HCT116 (cell line): ENCODE measurements at regions not wholly inside any gene's neighbourhood (a gene's known extent, or its start where the extent isn't known, plus 50 kb on each side); places are given as distances from the start of the nearest gene placed in this dataset.

Source experiments
- EZH2phosphoT487 ChIP-seq: fragments of 200-600 bp; IDR thresholded peaks from 2 replicates; pipeline ENCODE4 v1.6.1; 2018; ENCODE audit warnings: antibody characterized with exemption, borderline replicate concordance
- POLR2A ChIP-seq: IDR thresholded peaks from 2 replicates; pipeline ENCODE4 v1.7.0; 2011; ENCODE audit warnings: borderline replicate concordance; ENCODE audit not compliant: insufficient read depth, insufficient read length; ENCODE audit errors: extremely low read depth
- POLR2AphosphoS5 ChIP-seq: IDR thresholded peaks from 2 replicates; pipeline ENCODE4 v1.6.1; 2011; ENCODE audit warnings: mild to moderate bottlenecking, low read depth, low read length, moderate library complexity
- RAD21 ChIP-seq: IDR thresholded peaks from 2 replicates; pipeline ENCODE4 v1.6.1; 2012; ENCODE audit warnings: low read depth, mild to moderate bottlenecking
- SIN3A ChIP-seq: IDR thresholded peaks from 2 replicates; pipeline ENCODE4 v1.6.1; 2012; ENCODE audit warnings: low read depth
- SP1 ChIP-seq: IDR thresholded peaks from 2 replicates; pipeline ENCODE4 v1.6.1; 2012; ENCODE audit warnings: low read depth
- SRF ChIP-seq: IDR thresholded peaks from 2 replicates; pipeline ENCODE4 v1.6.1; 2012; ENCODE audit warnings: low read depth
- YY1 ChIP-seq: IDR thresholded peaks from 2 replicates; pipeline ENCODE4 v1.6.1; 2011; ENCODE audit warnings: low read length, low read depth, moderate library complexity, mild to moderate bottlenecking; ENCODE audit not compliant: insufficient replicate concordance; ENCODE audit errors: extremely low read depth
- TF ChIP-seq, protein P1 (sequence below), 3 experiments: fragments of 200-600 bp in 1 of 3; sonication (generic) in 1 of 3; IDR thresholded peaks in 2 of 3; conservative IDR thresholded peaks in 1 of 3; 2 replicates each; pipeline ENCODE4 v1.5.1; 2012 to 2017; ENCODE audit warnings: low read depth in 2 of 3, low read length in 2 of 3, antibody characterized with exemption in 1 of 3, borderline replicate concordance in 1 of 3, control low read depth in 1 of 3, mild to moderate bottlenecking in 1 of 3, mixed read lengths in 1 of 3, mixed run types in 1 of 3, moderate library complexity in 1 of 3; ENCODE audit not compliant: insufficient read depth in 1 of 3
- TF ChIP-seq, protein P2 (sequence below): IDR thresholded peaks from 2 replicates; pipeline ENCODE4 v1.6.1; 2012
- TF ChIP-seq, protein P3 (sequence below): IDR thresholded peaks from 2 replicates; pipeline ENCODE4 v1.6.1; 2011; ENCODE audit warnings: mild to moderate bottlenecking, low read length, moderate library complexity; ENCODE audit not compliant: insufficient replicate concordance; ENCODE audit errors: extremely low read depth
- TF ChIP-seq, protein P4 (sequence below): IDR thresholded peaks from 2 replicates; pipeline ENCODE4 v1.6.1; 2012

DNA sequence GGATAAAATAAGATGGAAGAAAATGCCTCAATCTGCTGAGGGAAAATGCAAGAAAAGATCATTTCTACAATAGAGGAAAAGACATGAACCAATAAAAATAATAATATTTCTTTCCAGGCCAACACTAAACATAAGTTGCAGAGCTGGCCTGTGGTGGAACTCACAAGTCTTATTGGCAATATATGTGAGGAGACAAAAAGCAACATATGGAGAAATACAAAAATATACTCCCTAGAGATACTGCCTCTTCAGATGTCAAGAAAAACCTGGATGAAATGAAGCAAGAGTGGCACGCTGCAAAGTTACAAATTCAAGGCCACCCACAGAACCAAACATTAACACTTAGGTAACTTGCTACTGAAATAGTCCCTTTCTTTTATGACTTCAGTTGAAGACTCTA lies 264.9 kb upstream of the FMN2 start:
- TF ChIP-seq, protein P1, sequence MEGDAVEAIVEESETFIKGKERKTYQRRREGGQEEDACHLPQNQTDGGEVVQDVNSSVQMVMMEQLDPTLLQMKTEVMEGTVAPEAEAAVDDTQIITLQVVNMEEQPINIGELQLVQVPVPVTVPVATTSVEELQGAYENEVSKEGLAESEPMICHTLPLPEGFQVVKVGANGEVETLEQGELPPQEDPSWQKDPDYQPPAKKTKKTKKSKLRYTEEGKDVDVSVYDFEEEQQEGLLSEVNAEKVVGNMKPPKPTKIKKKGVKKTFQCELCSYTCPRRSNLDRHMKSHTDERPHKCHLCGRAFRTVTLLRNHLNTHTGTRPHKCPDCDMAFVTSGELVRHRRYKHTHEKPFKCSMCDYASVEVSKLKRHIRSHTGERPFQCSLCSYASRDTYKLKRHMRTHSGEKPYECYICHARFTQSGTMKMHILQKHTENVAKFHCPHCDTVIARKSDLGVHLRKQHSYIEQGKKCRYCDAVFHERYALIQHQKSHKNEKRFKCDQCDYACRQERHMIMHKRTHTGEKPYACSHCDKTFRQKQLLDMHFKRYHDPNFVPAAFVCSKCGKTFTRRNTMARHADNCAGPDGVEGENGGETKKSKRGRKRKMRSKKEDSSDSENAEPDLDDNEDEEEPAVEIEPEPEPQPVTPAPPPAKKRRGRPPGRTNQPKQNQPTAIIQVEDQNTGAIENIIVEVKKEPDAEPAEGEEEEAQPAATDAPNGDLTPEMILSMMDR (IDR thresholded peaks at IDR 0.05 in 2 of 3, conservative IDR thresholded peaks at IDR 0.05 in 1 of 3; ENCODE audit: borderline replicate concordance in 1 of 3, insufficient read depth in 1 of 3, low read depth in 2 of 3, low read length in 2 of 3) = no peak
- TF ChIP-seq POLR2A = no peak
- no peak for TF ChIP-seq SRF
- no peak for TF ChIP-seq YY1
- TF ChIP-seq EZH2phosphoT487 = no peak
- TF ChIP-seq, protein P2, sequence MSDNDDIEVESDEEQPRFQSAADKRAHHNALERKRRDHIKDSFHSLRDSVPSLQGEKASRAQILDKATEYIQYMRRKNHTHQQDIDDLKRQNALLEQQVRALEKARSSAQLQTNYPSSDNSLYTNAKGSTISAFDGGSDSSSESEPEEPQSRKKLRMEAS = no peak
- no peak for TF ChIP-seq SIN3A
- no peak for TF ChIP-seq RAD21
- no peak for TF ChIP-seq POLR2AphosphoS5
- no peak for TF ChIP-seq SP1
- TF ChIP-seq, protein P3, sequence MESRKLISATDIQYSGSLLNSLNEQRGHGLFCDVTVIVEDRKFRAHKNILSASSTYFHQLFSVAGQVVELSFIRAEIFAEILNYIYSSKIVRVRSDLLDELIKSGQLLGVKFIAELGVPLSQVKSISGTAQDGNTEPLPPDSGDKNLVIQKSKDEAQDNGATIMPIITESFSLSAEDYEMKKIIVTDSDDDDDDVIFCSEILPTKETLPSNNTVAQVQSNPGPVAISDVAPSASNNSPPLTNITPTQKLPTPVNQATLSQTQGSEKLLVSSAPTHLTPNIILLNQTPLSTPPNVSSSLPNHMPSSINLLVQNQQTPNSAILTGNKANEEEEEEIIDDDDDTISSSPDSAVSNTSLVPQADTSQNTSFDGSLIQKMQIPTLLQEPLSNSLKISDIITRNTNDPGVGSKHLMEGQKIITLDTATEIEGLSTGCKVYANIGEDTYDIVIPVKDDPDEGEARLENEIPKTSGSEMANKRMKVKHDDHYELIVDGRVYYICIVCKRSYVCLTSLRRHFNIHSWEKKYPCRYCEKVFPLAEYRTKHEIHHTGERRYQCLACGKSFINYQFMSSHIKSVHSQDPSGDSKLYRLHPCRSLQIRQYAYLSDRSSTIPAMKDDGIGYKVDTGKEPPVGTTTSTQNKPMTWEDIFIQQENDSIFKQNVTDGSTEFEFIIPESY = no peak
- TF ChIP-seq, protein P4, sequence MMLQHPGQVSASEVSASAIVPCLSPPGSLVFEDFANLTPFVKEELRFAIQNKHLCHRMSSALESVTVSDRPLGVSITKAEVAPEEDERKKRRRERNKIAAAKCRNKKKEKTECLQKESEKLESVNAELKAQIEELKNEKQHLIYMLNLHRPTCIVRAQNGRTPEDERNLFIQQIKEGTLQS = no peak
